ENCODE measurements at regions not wholly inside any gene's neighbourhood (a gene's known extent, or its start where the extent isn't known, plus 50 kb on each side); places are given as distances from the start of the nearest gene placed in this dataset.
"Not testable (repeated sequence)": the region's sequence is repeated elsewhere in the genome, so short reads cannot be mapped to it uniquely, and the experiment has no call there.

GRCh38 chr16:54985156-54985555, 54.5 kb downstream of the IRX5 start:
- no peak for DNase-seq (ENCODE audit: low spot score)

DNA sequence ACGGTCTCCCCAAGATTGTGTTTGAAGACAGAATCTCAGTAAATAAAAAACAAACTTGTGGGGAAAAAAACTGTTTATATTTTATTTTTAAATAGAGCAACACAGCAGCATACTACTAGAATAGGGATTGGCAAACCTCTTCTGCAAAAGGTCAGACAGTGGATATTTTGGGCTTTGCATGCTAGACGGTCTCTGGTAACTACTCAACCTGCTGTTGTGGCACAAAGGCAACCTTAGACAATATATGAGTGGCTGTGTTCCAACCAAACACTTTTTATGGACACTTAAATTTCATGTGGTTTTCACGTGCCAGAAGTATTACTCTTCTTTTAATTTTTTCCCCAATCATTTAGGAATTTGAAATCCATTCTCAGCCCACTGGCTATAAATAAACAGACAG, 55.0 kb downstream of the IRX5 start:
- DNase-seq (ENCODE audit: low spot score), result no peak

GRCh38 chr16:54986409-54986808, 55.7 kb downstream of the IRX5 start:
- no peak for DNase-seq (ENCODE audit: low spot score)

GRCh38 chr16:54987081-54987480, 56.4 kb downstream of the IRX5 start:
- no peak for DNase-seq (ENCODE audit: low spot score)

DNA sequence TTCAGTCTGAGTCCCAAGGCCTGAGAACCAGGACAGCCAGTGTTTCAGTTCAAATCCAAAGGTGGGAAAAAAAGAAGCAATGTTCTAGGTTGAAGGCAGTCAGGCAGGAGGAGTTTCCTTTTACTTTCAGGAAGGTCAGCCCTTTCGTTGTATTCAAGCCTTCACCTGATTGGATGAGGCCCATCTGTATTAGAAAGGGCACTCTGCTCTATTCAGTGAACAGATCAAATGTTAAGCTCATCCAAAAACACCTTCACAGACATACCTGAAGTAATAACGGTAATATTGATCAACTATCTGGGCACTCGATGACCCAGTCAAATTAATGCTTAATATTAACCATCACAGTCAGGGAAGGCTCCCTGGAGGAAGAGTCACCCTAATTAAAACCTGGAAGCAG, 60.9 kb downstream of the IRX5 start:
- no peak for DNase-seq (ENCODE audit: low spot score)

DNA sequence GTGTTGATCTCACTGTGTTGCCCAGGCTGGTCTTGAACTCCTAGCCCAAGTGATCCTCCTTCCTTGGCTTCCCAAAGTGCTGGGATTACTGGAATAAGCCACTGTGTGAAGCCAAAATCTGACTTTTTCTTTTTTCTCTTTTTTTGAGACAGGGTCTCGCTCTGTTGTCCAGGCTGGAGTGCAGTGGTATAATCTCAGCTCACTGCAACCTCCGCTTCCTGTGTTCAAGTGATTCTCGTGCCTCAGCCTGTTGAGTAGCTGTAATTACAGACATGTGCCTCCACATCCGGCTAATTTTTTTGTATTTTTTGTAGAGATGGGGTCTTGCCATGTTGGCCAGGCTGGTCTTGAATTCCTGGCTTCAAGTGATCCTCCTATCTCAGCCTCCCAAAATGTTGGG, 61.3 kb downstream of the IRX5 start:
- not testable (repeated sequence) for DNase-seq (ENCODE audit: low spot score)

GRCh38 chr16:54993106-54993895, 62.6 kb downstream of the IRX5 start:
- DNase-seq (ENCODE audit: low spot score), result no peak

GRCh38 chr16:54996186-54996585, 65.5 kb downstream of the IRX5 start:
- DNase-seq (ENCODE audit: low spot score), result no peak

GRCh38 chr16:54998834-54999233, 68.2 kb downstream of the IRX5 start:
- no peak for DNase-seq (ENCODE audit: low spot score)

- no peak for DNase-seq (ENCODE audit: low spot score)
Observed at GRCh38 chr16:54999481-54999880, 68.8 kb downstream of the IRX5 start.

DNA sequence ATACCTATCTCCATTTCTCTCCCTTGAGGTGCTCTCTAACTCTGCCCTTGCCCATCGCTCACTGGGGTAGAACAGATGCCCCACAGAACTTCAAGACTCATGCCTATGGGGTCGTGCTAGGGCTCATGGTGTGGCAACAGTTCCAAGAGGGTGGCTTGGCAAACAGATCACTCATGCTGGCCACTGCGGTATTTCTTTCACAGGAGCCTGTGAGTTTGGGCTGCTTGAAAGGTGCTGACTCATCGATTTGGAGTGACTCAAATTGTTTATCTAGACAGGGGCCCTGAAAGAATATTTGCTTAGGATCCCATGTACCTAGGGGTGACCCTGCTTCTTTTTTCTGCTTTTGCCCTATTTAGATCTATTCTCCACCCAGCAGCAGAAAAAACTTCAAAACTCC, 69.9 kb downstream of the IRX5 start:
- no peak for DNase-seq (ENCODE audit: low spot score)

GRCh38 chr16:55001931-55002330, 71.3 kb downstream of the IRX5 start:
- no peak for DNase-seq (ENCODE audit: low spot score)

DNA sequence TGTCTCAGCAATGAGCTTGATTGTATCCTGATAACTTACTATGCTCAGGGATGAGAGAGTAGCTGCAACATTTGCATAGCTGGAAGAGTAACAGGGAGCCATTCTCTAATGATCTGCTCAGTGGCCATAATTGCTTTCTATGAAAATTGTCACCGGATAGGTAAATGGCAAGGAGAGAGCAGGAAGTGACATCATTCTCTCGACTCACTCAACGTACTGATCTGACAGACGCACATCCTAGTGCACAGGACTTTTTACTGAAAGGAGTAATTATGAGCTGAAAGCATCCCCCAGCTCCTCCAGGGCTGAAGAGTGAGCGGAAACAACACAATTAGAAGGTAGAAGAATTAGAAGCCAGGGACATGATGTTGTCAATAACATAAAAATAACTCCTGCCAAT, 71.8 kb downstream of the IRX5 start:
- no peak for DNase-seq (ENCODE audit: low spot score)

DNA sequence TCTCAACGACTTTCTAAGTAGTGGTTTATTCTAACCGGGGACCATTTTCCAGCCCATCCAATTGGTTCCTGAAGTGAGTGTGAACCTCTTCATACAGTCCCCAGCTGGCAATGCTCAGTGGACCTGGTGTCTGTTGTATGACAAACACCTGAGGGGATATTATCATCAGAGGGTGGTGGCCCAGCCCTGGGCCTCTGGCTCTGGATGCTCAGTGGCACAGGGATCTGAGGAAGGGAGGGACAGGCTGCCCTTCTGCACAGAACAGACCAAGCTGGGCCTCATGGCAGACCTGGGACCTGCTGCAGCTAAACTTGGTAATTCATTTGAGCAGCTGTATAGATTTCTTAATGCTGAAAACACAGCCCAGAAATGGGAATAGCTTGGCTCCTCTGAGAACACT, 72.6 kb downstream of the IRX5 start:
- no peak for DNase-seq (ENCODE audit: low spot score)

DNA sequence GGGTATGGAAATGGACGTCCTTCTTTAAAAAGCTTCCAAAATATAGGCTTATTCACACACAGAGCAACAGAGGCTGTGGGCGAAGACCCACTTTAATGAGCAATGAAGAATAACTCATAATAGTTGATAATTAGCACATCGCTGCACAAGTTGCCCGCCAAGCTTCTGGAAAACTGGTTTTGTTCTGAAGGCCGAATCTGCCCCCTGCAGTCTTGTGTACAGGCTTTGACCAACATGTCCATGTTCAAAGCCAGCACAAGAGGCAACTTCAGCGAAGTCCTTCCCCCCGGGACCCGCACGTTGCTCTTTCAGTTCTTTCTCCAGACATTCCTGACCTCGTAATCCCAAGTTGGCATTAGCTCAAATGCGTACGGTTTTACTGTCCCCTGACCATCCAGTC, 73.3 kb downstream of the IRX5 start:
- DNase-seq (ENCODE audit: low spot score), result no peak

GRCh38 chr16:55007504-55007903, 76.8 kb downstream of the IRX5 start:
- DNase-seq (ENCODE audit: low spot score), result no peak

DNA sequence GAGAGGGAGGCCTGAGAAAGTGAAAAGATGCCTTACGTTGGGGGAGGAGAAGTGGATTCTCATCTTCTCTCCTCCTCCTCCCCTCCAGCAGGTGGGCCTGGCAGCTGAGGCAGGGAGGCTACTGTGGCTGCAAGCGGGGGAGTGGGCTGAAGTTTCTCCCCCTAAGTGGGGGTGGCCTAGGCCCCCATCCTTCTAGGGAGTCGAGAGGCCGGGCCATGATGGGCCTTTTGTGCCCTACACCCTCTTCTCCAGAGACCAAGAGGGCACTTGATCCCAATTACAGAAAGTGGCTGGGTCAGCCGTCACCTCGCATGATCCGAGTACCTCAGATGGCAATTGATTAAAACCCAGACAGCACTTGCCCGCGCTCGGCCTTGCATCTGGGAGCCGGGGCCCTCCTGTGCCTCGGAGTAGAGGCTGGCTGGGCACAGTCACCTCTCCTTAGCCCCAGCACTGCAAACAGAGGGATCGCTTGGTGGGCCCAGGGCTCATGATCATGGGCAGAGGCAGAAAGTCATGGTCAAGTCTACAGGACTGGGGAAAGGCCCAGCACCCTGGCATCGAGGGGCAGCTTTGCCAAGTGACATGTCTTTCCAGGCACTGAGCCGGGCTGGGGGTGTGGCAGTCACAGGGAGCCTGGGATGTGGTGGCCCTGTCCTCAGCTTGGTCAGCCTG, 78.3 kb downstream of the IRX5 start:
- no peak for DNase-seq (ENCODE audit: low spot score)

GRCh38 chr16:55009581-55009980, 78.9 kb downstream of the IRX5 start:
- DNase-seq (ENCODE audit: low spot score), result no peak

- no peak for DNase-seq (ENCODE audit: low spot score)
Observed at GRCh38 chr16:55010492-55011160, 80.0 kb downstream of the IRX5 start.

- DNase-seq (ENCODE audit: low spot score), result no peak
Observed at GRCh38 chr16:55012362-55012761, 81.7 kb downstream of the IRX5 start.

DNA sequence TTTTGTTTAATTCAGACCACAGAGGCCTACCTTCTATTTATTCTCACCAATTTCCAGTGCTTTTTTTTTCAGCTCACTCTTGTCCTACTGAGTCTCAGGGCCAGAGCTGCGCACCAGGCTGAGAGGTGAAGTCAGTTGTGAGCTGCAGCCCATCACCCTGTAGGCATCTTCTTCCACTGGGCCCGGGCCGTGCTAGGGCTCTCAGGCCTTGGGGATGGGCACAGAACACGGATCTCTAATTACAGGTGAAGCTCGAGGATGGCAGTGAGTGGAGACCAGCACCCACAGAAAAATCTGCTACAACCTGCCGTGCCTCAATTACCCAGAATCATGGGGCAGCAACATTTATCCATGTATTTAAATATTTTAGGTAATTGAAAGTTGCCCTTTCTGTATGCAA, 82.1 kb downstream of the IRX5 start:
- DNase-seq (ENCODE audit: low spot score), result no peak

GRCh38 chr16:55014022-55014421, 83.4 kb downstream of the IRX5 start:
- no peak for DNase-seq (ENCODE audit: low spot score)

GRCh38 chr16:55015181-55015913, 84.7 kb downstream of the IRX5 start:
- DNase-seq (ENCODE audit: low spot score), result no peak

Measured in CD4-positive, alpha-beta T cell treated with Interleukin-2 at 100 ng/mL for 4 hours (primary cell).